Astrocyte of the spinal cord (primary cell): ENCODE measurements at regions not wholly inside any gene's neighbourhood (a gene's known extent, or its start where the extent isn't known, plus 50 kb on each side); places are given as distances from the start of the nearest gene placed in this dataset.

Experiments
- DNase-seq: peaks from one replicate; pipeline ENCODE4 v3.0.0; 2011; ENCODE audit warnings: low read depth, low spot score
- H3K4me3 ChIP-seq: 2 replicates; pipeline ENCODE4 v1.5.1; 2011; ENCODE audit warnings: low read depth, mild to moderate bottlenecking, low read length, moderate library complexity
- in situ Hi-C: cut with HindIII; loops from 2 replicates; pipeline ENCODE4 v1.10.0; 2017; ENCODE audit warnings: low sequenced_read_pairs
- TF ChIP-seq, protein P1 (sequence below): IDR thresholded peaks from 2 replicates; pipeline ENCODE4 v1.5.1; 2012; ENCODE audit warnings: low read depth, mild to moderate bottlenecking, low read length, inconsistent platforms

DNA sequence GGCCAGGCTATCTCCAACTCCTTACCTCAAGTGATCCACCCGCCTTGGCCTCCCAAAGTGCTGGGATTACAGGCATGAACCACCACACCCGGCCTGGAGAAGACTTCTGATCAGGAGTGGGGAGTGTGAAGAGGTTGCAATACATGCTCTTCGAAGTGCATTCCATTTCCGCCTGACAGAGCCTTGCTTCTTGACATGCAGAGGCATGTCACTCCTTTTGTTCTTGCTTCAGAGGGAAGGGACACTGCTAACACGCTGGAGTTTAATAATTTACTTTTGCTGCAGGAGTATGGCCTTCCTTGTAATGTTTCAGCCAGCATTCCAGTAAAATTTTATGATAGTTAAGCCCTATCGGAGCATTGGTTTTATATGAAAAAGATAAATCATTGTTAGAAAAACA lies 74.9 kb downstream of the SLC25A47 start:
- TF ChIP-seq, protein P1, sequence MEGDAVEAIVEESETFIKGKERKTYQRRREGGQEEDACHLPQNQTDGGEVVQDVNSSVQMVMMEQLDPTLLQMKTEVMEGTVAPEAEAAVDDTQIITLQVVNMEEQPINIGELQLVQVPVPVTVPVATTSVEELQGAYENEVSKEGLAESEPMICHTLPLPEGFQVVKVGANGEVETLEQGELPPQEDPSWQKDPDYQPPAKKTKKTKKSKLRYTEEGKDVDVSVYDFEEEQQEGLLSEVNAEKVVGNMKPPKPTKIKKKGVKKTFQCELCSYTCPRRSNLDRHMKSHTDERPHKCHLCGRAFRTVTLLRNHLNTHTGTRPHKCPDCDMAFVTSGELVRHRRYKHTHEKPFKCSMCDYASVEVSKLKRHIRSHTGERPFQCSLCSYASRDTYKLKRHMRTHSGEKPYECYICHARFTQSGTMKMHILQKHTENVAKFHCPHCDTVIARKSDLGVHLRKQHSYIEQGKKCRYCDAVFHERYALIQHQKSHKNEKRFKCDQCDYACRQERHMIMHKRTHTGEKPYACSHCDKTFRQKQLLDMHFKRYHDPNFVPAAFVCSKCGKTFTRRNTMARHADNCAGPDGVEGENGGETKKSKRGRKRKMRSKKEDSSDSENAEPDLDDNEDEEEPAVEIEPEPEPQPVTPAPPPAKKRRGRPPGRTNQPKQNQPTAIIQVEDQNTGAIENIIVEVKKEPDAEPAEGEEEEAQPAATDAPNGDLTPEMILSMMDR: no peak
- no peak overlapping the region for H3K4me3 ChIP-seq
- in situ Hi-C loops: no loop called here
- no peak for DNase-seq

DNA sequence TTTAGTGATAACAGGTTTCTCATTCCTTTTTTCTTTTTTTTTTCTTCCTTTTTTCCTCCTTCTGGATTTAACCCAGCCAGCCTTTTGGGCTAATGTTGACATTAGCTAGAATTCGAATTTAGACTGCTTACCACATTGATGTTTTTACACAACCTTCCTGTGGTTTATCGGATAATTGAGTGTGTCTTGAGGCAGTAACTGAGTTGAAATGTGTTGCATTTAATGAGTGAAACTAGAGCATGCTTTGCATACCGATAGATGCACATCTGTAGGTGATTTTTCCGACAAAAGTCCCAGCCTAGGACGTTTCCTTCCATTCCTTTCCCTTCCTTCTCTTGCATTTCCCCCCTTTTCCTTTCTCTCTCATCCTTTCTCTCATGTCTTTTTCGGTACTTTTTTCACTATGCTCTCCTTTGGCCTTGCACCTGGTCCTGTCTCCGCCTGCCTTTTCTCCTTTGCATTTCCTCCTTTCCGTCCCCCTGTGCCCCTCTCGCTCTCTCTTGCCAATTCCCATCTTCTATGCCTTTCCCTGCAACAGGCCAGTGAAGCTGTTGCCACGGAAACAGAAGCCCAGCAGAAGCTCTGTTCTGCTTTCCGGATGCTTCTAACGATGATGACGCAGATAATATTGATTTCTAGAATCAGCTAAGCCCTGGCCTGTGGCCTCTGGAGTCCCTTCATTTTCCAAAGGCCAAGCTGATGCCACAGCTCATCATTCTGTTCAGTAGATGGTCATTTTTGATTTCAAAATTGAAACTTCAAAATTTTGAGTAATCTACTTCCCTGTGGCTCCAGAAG lies 76.1 kb downstream of the SLC25A47 start:
- H3K4me3 ChIP-seq: no peak overlapping the region
- peak; percentile 31 for DNase-seq
- TF ChIP-seq, protein P1: no peak
- in situ Hi-C loops: no loop called here

DNA sequence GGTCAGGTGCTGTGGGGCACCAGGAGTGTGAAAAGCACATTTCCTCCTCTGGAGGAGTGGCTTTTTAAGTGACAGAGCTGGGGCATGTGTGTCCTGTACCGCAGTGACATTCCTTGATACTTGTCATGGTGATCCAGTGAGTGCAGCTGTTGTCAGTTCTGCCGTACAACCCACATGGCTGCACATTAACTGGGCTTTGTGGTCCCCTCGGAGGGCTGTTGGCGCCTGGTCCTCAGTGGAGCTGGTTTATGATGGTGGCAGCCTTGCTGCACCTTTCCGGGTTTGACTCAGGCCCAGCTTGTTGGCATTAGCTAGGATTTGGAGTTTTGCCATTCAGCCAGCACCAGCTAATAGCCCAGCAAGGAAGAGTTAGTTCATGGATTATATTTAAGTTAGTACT lies 77.0 kb downstream of the SLC25A47 start:
- H3K4me3 ChIP-seq: no peak overlapping the region
- TF ChIP-seq, protein P1: no peak
- no peak for DNase-seq
- in situ Hi-C loops: loop anchor here (25.0 kb wide), 1 partner anchor 262 kb away; no protein-coding TSS in a partner anchor

DNA sequence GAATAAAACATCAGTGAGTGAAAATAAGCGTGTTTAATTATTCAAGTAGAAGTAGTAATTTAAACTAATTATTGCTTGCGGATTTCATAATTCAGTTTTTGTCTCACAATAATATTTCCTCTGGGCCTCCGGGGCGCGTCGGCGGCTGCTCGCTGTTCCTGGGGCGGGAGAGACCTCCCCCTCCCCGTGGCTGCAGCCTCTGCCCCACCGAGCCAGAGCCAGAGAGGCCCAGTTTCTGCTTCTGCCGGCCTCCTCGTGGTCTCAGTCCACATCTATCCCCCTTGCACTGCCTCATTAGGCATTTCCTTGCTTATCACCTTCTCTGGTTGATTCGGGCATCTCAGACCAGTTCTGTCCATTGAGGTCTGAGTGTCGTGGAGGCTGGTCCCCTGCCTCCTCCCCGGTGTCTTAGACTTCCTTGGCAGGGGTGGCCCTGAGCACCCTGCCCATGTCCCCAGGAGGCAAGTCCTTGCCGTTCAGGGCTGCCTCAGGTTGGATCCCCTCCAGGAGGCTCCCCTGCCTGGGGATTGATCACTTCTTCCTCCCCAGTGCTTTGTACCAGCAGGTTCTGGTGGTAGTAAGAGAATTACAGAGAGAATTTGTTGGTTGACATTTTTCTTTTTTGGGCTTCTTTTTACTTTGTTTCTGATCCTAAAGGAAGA lies 78.0 kb downstream of the SLC25A47 start:
- in situ Hi-C loops: loop anchor here (25.0 kb wide), 1 partner anchor 261 kb away; no protein-coding TSS in a partner anchor
- DNase-seq: no peak
- no peak overlapping the region for H3K4me3 ChIP-seq
- TF ChIP-seq, protein P1: no peak

DNA sequence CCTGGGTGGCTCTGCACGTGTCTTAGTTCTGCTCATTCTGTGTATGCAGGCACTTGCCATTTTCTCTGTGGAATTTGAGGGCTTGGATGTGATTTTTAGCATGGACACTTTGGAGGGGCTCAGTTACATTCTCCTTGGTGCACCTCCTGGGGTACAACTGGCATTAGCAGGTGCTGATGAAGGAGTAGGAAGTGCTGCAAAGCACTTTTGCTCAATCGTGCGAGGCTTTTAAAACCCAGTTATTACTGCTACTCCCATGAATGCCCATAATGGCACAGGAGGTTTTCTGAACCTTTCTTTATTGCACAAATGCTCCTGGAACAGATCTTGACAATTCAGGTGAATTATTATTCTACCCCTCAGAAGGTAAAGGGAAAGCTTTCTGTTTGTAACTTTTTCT lies 78.7 kb downstream of the SLC25A47 start:
- DNase-seq: no peak
- in situ Hi-C loops: loop anchor here (25.0 kb wide), 1 partner anchor 261 kb away; no protein-coding TSS in a partner anchor
- H3K4me3 ChIP-seq: no peak overlapping the region
- TF ChIP-seq, protein P1: no peak

DNA sequence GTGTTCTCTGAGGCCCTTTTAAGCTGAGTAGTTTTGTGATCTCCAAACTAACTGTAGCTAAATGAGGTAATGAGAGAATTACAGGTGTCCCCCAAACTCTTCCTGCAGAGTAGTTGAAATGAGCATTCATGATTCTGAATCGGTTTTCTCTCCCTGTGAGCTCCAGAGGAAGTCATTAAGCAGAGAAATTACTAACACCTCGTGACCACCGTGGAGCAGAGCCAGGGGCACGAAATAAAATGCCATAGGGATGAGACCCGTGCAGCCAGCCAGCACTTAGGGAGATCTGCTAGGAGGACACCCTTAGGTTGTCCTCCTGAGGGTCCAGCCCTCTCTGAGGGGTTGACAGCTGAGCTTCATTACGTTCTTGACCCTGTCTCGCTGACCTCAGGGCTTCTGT lies 79.5 kb downstream of the SLC25A47 start:
- no peak for DNase-seq
- in situ Hi-C loops: loop anchor here (25.0 kb wide), 1 partner anchor 260 kb away; no protein-coding TSS in a partner anchor
- H3K4me3 ChIP-seq: no peak overlapping the region
- TF ChIP-seq, protein P1: no peak
